ENCODE measurements at regions not wholly inside any gene's neighbourhood (a gene's known extent, or its start where the extent isn't known, plus 50 kb on each side); places are given as distances from the start of the nearest gene placed in this dataset.

- no peak for TF ChIP-seq CTCF (conservative IDR thresholded peaks at IDR 0.05; ENCODE audit: low read length)
- TF ChIP-seq EZH2phosphoT487 (IDR thresholded peaks at IDR 0.05; ENCODE audit: borderline replicate concordance, low read depth, low read length), result no peak
Measured at GRCh38 chr14:71621980-71622605, 310.1 kb upstream of the RGS6 start.
